Astrocyte of the spinal cord (primary cell): ENCODE measurements at regions not wholly inside any gene's neighbourhood (a gene's known extent, or its start where the extent isn't known, plus 50 kb on each side); places are given as distances from the start of the nearest gene placed in this dataset.

Experiments used
- DNase-seq: peaks from one replicate; pipeline ENCODE4 v3.0.0; 2011; ENCODE audit warnings: low read depth, low spot score
- H3K4me3 ChIP-seq: 2 replicates; pipeline ENCODE4 v1.5.1; 2011; ENCODE audit warnings: low read depth, mild to moderate bottlenecking, low read length, moderate library complexity
- in situ Hi-C: cut with HindIII; loops from 2 replicates; pipeline ENCODE4 v1.10.0; 2017; ENCODE audit warnings: low sequenced_read_pairs
- TF ChIP-seq, protein P1 (sequence below): IDR thresholded peaks from 2 replicates; pipeline ENCODE4 v1.5.1; 2012; ENCODE audit warnings: low read depth, mild to moderate bottlenecking, low read length, inconsistent platforms

DNA sequence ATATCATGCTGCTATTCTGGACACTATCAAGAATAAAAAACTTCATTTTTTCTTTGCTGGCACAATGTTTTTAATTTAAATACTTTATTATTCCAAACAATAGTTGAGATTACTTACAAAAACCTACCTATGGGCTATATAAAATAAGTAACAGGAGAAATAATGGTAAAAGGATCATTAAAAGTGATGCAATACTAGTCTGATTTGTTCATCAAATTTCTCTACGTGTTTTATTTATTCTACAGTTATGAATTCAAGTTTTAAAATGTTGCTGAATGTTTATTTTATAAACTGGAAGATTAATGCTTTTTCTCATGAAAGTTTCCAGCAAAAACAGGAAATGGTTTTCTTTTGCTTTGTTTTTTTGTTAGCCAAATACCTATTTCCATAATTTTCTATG, 662.4 kb upstream of the BRINP3 start:
- no peak for DNase-seq
- TF ChIP-seq, protein P1, sequence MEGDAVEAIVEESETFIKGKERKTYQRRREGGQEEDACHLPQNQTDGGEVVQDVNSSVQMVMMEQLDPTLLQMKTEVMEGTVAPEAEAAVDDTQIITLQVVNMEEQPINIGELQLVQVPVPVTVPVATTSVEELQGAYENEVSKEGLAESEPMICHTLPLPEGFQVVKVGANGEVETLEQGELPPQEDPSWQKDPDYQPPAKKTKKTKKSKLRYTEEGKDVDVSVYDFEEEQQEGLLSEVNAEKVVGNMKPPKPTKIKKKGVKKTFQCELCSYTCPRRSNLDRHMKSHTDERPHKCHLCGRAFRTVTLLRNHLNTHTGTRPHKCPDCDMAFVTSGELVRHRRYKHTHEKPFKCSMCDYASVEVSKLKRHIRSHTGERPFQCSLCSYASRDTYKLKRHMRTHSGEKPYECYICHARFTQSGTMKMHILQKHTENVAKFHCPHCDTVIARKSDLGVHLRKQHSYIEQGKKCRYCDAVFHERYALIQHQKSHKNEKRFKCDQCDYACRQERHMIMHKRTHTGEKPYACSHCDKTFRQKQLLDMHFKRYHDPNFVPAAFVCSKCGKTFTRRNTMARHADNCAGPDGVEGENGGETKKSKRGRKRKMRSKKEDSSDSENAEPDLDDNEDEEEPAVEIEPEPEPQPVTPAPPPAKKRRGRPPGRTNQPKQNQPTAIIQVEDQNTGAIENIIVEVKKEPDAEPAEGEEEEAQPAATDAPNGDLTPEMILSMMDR = no peak
- no peak overlapping the region for H3K4me3 ChIP-seq
- in situ Hi-C loops = no loop called here

DNA sequence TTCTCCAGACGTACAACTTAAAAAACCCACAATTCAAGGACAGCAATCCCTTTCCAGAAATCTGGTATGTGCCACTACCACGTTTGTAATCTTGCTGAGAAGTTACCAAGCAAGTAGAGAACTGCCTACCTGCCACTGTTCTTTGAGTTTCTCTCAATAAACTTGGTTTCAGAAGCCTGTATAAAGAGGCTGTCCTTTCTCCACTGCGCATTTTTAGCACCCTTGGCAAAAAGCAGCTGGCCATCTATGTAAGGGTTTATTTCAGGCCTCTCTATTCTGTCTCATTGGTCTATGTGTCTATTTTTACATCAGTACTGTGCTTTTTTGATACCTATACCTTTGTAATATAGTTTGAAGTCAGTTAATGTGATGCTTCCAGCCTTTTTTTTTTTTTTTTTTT, 665.1 kb upstream of the BRINP3 start:
- TF ChIP-seq, protein P1 = no peak
- no peak overlapping the region for H3K4me3 ChIP-seq
- no peak for DNase-seq
- in situ Hi-C loops = no loop called here

DNA sequence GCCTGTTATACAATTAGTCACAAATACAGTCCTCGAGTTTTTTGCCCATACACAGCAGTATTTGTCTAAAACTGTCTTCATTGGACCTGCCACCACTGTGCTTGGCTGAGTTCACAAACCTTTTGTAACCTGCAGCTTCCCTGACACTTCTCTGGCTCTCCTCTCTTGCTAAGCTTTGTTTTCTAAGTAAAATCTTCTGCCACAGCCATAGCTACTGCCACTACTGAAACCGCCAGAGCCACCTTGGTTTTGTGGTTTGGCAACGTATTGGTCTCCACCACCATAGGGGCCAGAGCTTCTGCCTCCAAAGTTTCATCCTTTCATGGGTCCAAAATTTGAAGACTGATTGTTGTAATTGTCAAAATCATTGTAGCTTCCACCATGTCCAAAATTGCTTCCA, 668.2 kb upstream of the BRINP3 start:
- TF ChIP-seq, protein P1 = no peak
- no peak overlapping the region for H3K4me3 ChIP-seq
- in situ Hi-C loops = no loop called here
- no peak for DNase-seq

DNA sequence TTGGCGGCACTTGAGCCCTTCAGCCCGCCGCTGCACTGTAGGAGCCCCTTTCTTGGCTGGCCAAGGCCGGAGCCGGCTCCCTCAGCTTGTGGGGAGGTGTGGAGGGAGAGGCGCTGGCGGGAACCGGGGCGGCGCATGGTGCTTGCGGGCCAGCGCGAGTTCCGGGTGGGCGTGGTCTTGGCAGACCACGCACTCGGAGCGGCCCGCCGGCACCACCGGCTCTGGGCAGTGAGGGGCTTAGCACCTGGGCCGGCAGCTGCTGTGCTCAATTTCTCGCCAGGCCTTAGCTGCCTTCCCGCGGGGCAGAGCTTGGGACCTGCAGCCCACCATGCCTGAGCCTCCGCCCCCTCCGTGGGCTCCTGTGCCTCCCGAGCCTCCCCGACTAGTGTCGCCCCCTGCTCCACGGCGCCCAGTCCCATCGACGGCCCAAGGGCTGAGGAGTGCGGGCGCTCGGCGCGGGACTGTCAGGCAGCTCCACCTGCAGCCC, 673.7 kb upstream of the BRINP3 start:
- TF ChIP-seq, protein P1 = no peak
- DNase-seq = no peak
- no peak overlapping the region for H3K4me3 ChIP-seq
- in situ Hi-C loops = no loop called here

DNA sequence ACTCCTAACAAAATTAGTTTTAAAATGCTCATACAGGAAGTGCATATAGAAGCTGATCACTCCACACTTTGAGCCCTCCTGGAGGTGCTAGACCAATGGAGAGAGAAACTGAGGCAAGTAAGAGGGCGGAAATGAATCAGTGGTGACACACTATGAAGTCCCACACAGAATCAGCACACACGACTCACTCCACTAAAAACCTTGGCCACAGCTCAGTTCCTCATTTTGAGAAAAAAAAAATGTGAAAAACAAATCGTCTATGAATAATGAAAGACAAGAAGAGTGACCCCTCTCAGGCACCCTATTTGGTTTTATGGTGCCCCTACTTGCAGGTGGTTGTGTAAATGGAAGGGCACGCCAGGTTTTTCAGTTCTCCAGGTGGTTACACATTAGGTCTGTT, 675.1 kb upstream of the BRINP3 start:
- no peak overlapping the region for H3K4me3 ChIP-seq
- in situ Hi-C loops = no loop called here
- TF ChIP-seq, protein P1 = no peak
- no peak for DNase-seq

DNA sequence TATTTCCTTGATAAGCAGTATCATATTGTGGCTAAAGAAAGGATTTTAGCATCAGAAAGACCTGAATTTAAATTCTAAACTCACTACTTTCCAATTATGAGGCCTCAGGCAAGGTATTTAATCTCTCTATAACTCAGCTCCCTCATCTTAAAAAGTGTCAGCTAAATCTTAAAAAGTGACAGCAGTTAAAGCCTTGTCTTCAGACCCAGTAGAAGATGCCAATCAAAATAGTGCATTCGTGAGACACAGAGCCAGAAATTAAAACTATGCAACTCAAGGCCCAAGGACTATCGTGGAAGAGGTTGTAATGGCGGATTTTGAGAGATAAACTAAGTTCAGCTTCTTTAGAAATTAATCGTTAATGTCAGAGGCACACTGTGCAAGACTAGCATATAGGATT, 677.5 kb upstream of the BRINP3 start:
- TF ChIP-seq, protein P1 = no peak
- no peak for DNase-seq
- no peak overlapping the region for H3K4me3 ChIP-seq
- in situ Hi-C loops = no loop called here

DNA sequence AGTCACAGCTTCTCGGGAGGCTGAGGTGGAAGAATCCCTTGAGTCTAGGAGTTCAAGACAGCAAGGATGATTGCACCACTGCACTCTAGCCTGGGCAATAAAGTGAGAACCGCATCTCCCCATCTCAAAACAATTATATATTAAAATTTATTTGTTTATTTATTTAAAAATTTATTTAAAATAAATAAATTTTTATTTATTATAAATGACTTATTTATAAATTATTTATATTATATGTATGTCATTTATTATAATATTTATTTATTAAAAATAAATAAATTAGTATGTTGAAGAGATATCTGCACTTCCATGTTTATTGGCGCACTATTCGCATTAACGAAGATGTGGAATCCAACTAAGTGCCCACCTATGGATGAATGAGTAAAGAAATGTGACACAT, 683.2 kb upstream of the BRINP3 start:
- TF ChIP-seq, protein P1 = no peak
- no peak overlapping the region for H3K4me3 ChIP-seq
- in situ Hi-C loops = no loop called here
- DNase-seq = no peak
